Lower leg skin (tissue), 3 donors: ENCODE measurements at regions not wholly inside any gene's neighbourhood (a gene's known extent, or its start where the extent isn't known, plus 50 kb on each side); places are given as distances from the start of the nearest gene placed in this dataset.

Experiments
- CTCF ChIP-seq, 3 donors: fragments of 450-650 bp; IDR thresholded peaks; one replicate each; pipeline ENCODE4 v1.5.1; 2016; ENCODE audit warnings: antibody characterized with exemption in 3 of 3, mild to moderate bottlenecking in 3 of 3, moderate library complexity in 2 of 3
- POLR2A ChIP-seq, 2 donors: fragments of 450-650 bp; IDR thresholded peaks; one replicate each; pipeline ENCODE4 v1.6.1; 2016 to 2017; ENCODE audit warnings: antibody characterized with exemption in 2 of 2, mild to moderate bottlenecking in 1 of 2, moderate library complexity in 1 of 2

- no peak for TF ChIP-seq CTCF (IDR thresholded peaks at IDR 0.05)
- TF ChIP-seq POLR2A (IDR thresholded peaks at IDR 0.05) = no peak
Observed at GRCh38 chr1:29709704-29710280, 473.5 kb downstream of the PTPRU start.
